HCT116 (cell line): ENCODE measurements at regions not wholly inside any gene's neighbourhood (a gene's known extent, or its start where the extent isn't known, plus 50 kb on each side); places are given as distances from the start of the nearest gene placed in this dataset.

Experiments used
- ATAC-seq: fragments of 200-7000 bp; cut with Tn5 transposase; 2 replicates; pipeline ENCODE4 v1.9.1; 2020; ENCODE audit warnings: mild to moderate bottlenecking, moderate library complexity
- BruUV-seq: library from RNA; stranded (reverse); fragments of 400-500 nt; replicated peaks from 2 replicates; lab custom pipeline; 2021; lab: Mats Ljungman, UMichigan
- CTCF ChIA-PET: fragments of 300-600 bp; sonication (Branson Sonifier 250); formaldehyde crosslinking; loops from one replicate; lab custom pipeline; 2021; ENCODE audit warnings: antibody characterized with exemption; lab: Charles Lee
- POLR2A ChIA-PET: fragments of 300-600, 350-600 bp; sonication (Branson Sonifier 250); formaldehyde crosslinking; loops from one replicate; lab custom pipeline; 2021; ENCODE audit warnings: antibody characterized with exemption; lab: Charles Lee
- RAD21 ChIA-PET, 2 experiments: fragments of 300-600 bp; sonication (Branson Sonifier 250); formaldehyde crosslinking; loops; one replicate each; lab custom pipeline; 2023; ENCODE audit warnings: low total read pairs in 2 of 2; ENCODE audit not compliant: uncharacterized antibody in 2 of 2, unreplicated experiment in 2 of 2, low non-redundant PET in 1 of 2; lab: Charles Lee
- DNase-seq: peaks from one replicate; pipeline ENCODE4 v3.0.0-alpha.2; 2010; ENCODE audit warnings: low read depth, low spot score
- H2AFZ ChIP-seq: fragments of 200-600 bp; shearing (Covaris generic), sonication (generic); 2 replicates; pipeline ENCODE4 v1.6.1; 2017; ENCODE audit warnings: low read depth, mixed run types, mixed read lengths, antibody characterized with exemption, low read length; ENCODE audit not compliant: poor library complexity, severe bottlenecking
- H3K27ac ChIP-seq: 2 replicates; pipeline ENCODE4 v1.5.1; 2012; ENCODE audit warnings: low read depth, low read length
- H3K27me3 ChIP-seq: fragments of 200-600 bp; sonication (generic); 2 replicates; pipeline ENCODE4 v1.6.1; 2016; ENCODE audit warnings: mixed run types, low read length, mixed read lengths; ENCODE audit not compliant: insufficient read depth
- H3K36me3 ChIP-seq, 2 experiments: fragments of 200-500 bp in 1 of 2; fragments of 200-600 bp in 1 of 2; sonication (Bioruptor generic) in 1 of 2; sonication (generic) in 1 of 2; 2 replicates each; pipeline versions ENCODE4 v1.5.1 to v1.6.1; 2014 to 2016; ENCODE audit warnings: low read length in 2 of 2, inconsistent platforms in 1 of 2, mixed read lengths in 1 of 2, mixed run types in 1 of 2; ENCODE audit not compliant: insufficient read depth in 2 of 2, control insufficient read depth in 1 of 2
- H3K4me1 ChIP-seq, 2 experiments: fragments of 200-600 bp in 1 of 2; sonication (generic) in 1 of 2; 2 replicates each; pipeline versions ENCODE4 v1.5.1 to v1.6.1; 2012 to 2017; ENCODE audit warnings: low read length in 2 of 2, inconsistent platforms in 1 of 2, mild to moderate bottlenecking in 1 of 2, mixed read lengths in 1 of 2, mixed run types in 1 of 2, moderate library complexity in 1 of 2; ENCODE audit not compliant: insufficient read depth in 2 of 2, control insufficient read depth in 1 of 2
- H3K4me2 ChIP-seq: fragments of 200-600 bp; sonication (generic); 2 replicates; pipeline ENCODE4 v1.6.1; 2017; ENCODE audit warnings: mixed run types, low read length, mixed read lengths
- H3K4me3 ChIP-seq, 2 experiments: fragments of 200-600 bp in 1 of 2; sonication (generic) in 1 of 2; replicated peaks in 1 of 2; 2 replicates each; pipeline ENCODE4 v1.5.1; 2011 to 2016; ENCODE audit warnings: low read length in 2 of 2, control low read depth in 1 of 2, low read depth in 1 of 2, mild to moderate bottlenecking in 1 of 2, mixed read lengths in 1 of 2, mixed run types in 1 of 2
- H3K79me2 ChIP-seq: fragments of 200-600 bp; sonication (generic); 2 replicates; pipeline ENCODE4 v1.6.1; 2017; ENCODE audit warnings: mild to moderate bottlenecking, mixed run types, low read length, moderate library complexity, mixed read lengths; ENCODE audit not compliant: insufficient read depth
- H3K9ac ChIP-seq: fragments of 200-600 bp; sonication (generic); 2 replicates; pipeline ENCODE4 v1.6.1; 2016; ENCODE audit warnings: low read length, mixed read lengths
- H3K9me2 ChIP-seq: fragments of 200-600 bp; sonication (generic), shearing (Covaris generic); 2 replicates; pipeline ENCODE4 v1.6.1; 2017; ENCODE audit warnings: mixed run types, mild to moderate bottlenecking, moderate library complexity; ENCODE audit not compliant: insufficient read depth
- H3K9me3 ChIP-seq, 2 experiments: fragments of 200-500 bp in 1 of 2; fragments of 200-600 bp in 1 of 2; sonication (Bioruptor generic) in 1 of 2; sonication (generic) in 1 of 2; 2 replicates each; pipeline ENCODE4 v1.6.1; 2014 to 2017; ENCODE audit warnings: low read length in 2 of 2, mixed read lengths in 2 of 2, inconsistent platforms in 1 of 2, low read depth in 1 of 2, mild to moderate bottlenecking in 1 of 2, mixed run types in 1 of 2, moderate library complexity in 1 of 2; ENCODE audit not compliant: control insufficient read depth in 1 of 2, insufficient read depth in 1 of 2
- H4K20me1 ChIP-seq: fragments of 200-600 bp; sonication (generic), shearing (Covaris generic); 2 replicates; pipeline ENCODE4 v1.6.1; 2017; ENCODE audit warnings: mixed run types, mild to moderate bottlenecking, moderate library complexity; ENCODE audit not compliant: insufficient read depth
- ATF3 ChIP-seq: IDR thresholded peaks from 2 replicates; pipeline ENCODE4 v1.6.1; 2012
- CEBPB ChIP-seq: IDR thresholded peaks from 2 replicates; pipeline ENCODE4 v1.6.1; 2012; ENCODE audit warnings: low read depth
- EGR1 ChIP-seq: IDR thresholded peaks from 2 replicates; pipeline ENCODE4 v1.6.1; 2012; ENCODE audit warnings: low read depth
- ELF1 ChIP-seq: IDR thresholded peaks from 2 replicates; pipeline ENCODE4 v1.6.1; 2012; ENCODE audit warnings: low read depth, borderline replicate concordance
- EZH2 ChIP-seq: fragments of 200-600 bp; sonication (generic); IDR thresholded peaks from 2 replicates; pipeline ENCODE4 v1.6.1; 2017; ENCODE audit warnings: antibody characterized with exemption, mixed run types
- EZH2phosphoT487 ChIP-seq: fragments of 200-600 bp; IDR thresholded peaks from 2 replicates; pipeline ENCODE4 v1.6.1; 2018; ENCODE audit warnings: antibody characterized with exemption, borderline replicate concordance
- FOSL1 ChIP-seq: IDR thresholded peaks from 2 replicates; pipeline ENCODE4 v1.6.1; 2012; ENCODE audit warnings: low read depth
- JUND ChIP-seq: IDR thresholded peaks from 2 replicates; pipeline ENCODE4 v1.6.1; 2012
- MAX ChIP-seq: IDR thresholded peaks from 2 replicates; pipeline ENCODE4 v1.6.1; 2012
- POLR2AphosphoS5 ChIP-seq: IDR thresholded peaks from 2 replicates; pipeline ENCODE4 v1.6.1; 2011; ENCODE audit warnings: mild to moderate bottlenecking, low read depth, low read length, moderate library complexity
- RAD21 ChIP-seq: IDR thresholded peaks from 2 replicates; pipeline ENCODE4 v1.6.1; 2012; ENCODE audit warnings: low read depth, mild to moderate bottlenecking
- REST ChIP-seq: IDR thresholded peaks from 2 replicates; pipeline ENCODE4 v1.6.1; 2012; ENCODE audit warnings: low read depth
- SIN3A ChIP-seq: IDR thresholded peaks from 2 replicates; pipeline ENCODE4 v1.6.1; 2012; ENCODE audit warnings: low read depth
- SP1 ChIP-seq: IDR thresholded peaks from 2 replicates; pipeline ENCODE4 v1.6.1; 2012; ENCODE audit warnings: low read depth
- SRF ChIP-seq: IDR thresholded peaks from 2 replicates; pipeline ENCODE4 v1.6.1; 2012; ENCODE audit warnings: low read depth
- TCF7L2 ChIP-seq: IDR thresholded peaks from 2 replicates; pipeline ENCODE4 v1.7.0; 2011; ENCODE audit warnings: borderline replicate concordance, inconsistent platforms; ENCODE audit not compliant: insufficient read depth, insufficient read length; ENCODE audit errors: extremely low read depth
- YY1 ChIP-seq: IDR thresholded peaks from 2 replicates; pipeline ENCODE4 v1.6.1; 2011; ENCODE audit warnings: low read length, low read depth, moderate library complexity, mild to moderate bottlenecking; ENCODE audit not compliant: insufficient replicate concordance; ENCODE audit errors: extremely low read depth
- ZBTB33 ChIP-seq: IDR thresholded peaks from 2 replicates; pipeline ENCODE4 v1.6.1; 2011; ENCODE audit warnings: mild to moderate bottlenecking, low read length, moderate library complexity; ENCODE audit not compliant: insufficient replicate concordance; ENCODE audit errors: extremely low read depth
- ZFX ChIP-seq: fragments of 450-650 bp; IDR thresholded peaks from 2 replicates; pipeline ENCODE4 v1.6.1; 2017
- ZNF274 ChIP-seq: fragments of 200-500 bp; sonication (Bioruptor generic); IDR thresholded peaks from 2 replicates; pipeline ENCODE4 v1.6.1; 2014; ENCODE audit warnings: mild to moderate bottlenecking, low read depth, low read length, inconsistent platforms
- intact Hi-C: fragments of 100-400 bp; cut with micrococcal nuclease; formaldehyde crosslinking; loops from 2 replicates; pipeline ENCODE4 v1.10.0; 2022

GRCh38 chr19:32201211-32201610 lies 144.2 kb upstream of the ZNF507 start:
- Histone ChIP-seq H2AFZ (no peak overlapping the region), H3K4me1 (no peaks in the 10 kb centered on the region), H3K79me2 (no peaks in the 10 kb centered on the region), H3K9me3 (no peaks in the 10 kb centered on the region), H3K9me2 (no peaks in the 10 kb centered on the region), H3K36me3 (no peaks in the 10 kb centered on the region), H3K4me2 (no peak overlapping the region), H3K27ac (no peak overlapping the region), H3K4me3 (no peak overlapping the region), H3K27me3 (no peaks in the 10 kb centered on the region), H4K20me1 (no peaks in the 10 kb centered on the region), H3K9ac (no peak overlapping the region)
- POLR2A ChIA-PET, result no interaction called here
- RAD21 ChIA-PET, result no interaction called here
- ATAC-seq, result no peak
- no peak for DNase-seq
- intact Hi-C loops, result no loop called here
- no TSS peak for BruUV-seq
- TF ChIP-seq ELF1 (no peak), EGR1 (no peak), YY1 (no peak), POLR2AphosphoS5 (no peak), CEBPB (no peak), ZBTB33 (no peak), REST (no peak), EZH2 (no peak), SRF (no peak), EZH2phosphoT487 (no peak), JUND (no peak), ZFX (no peak), FOSL1 (no peak), MAX (no peak), ZNF274 (no peak), TCF7L2 (no peak), SP1 (no peak), ATF3 (no peak), SIN3A (no peak), RAD21 (no peak)
- CTCF ChIA-PET, result no interaction called here
